GM10266 (cell line): ENCODE measurements at regions not wholly inside any gene's neighbourhood (a gene's known extent, or its start where the extent isn't known, plus 50 kb on each side); places are given as distances from the start of the nearest gene placed in this dataset.

ENCODE experiments used
- DNase-seq: peaks from one replicate; pipeline ENCODE4 v3.0.0; 2012; ENCODE audit errors: extremely low spot score
- TF ChIP-seq, protein P1 (sequence below): IDR thresholded peaks from 2 replicates; pipeline ENCODE4 v1.5.1; 2012; ENCODE audit warnings: mild to moderate bottlenecking, low read depth; ENCODE audit not compliant: control insufficient read depth, insufficient read depth; ENCODE audit errors: missing control alignments

DNA sequence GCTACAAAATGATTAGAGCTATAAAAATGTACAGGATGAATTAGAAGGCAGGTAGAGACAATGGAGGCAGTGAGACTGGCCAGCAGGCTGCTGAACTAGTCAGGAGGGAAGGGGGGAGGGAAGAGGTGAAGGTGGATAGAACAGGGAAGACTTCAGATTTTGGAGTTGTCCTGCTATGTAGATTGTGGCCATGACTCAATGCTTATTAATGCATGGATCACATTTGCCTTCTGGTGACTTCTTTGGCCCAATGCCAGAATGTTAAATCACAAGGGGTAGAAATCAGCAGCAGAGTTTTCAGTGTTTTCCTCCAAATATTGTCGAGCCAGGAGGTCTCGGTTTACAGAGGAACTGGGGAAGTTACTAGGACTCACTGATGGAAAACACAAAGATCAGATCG lies 346.6 kb downstream of the AASDHPPT start:
- TF ChIP-seq, protein P1, sequence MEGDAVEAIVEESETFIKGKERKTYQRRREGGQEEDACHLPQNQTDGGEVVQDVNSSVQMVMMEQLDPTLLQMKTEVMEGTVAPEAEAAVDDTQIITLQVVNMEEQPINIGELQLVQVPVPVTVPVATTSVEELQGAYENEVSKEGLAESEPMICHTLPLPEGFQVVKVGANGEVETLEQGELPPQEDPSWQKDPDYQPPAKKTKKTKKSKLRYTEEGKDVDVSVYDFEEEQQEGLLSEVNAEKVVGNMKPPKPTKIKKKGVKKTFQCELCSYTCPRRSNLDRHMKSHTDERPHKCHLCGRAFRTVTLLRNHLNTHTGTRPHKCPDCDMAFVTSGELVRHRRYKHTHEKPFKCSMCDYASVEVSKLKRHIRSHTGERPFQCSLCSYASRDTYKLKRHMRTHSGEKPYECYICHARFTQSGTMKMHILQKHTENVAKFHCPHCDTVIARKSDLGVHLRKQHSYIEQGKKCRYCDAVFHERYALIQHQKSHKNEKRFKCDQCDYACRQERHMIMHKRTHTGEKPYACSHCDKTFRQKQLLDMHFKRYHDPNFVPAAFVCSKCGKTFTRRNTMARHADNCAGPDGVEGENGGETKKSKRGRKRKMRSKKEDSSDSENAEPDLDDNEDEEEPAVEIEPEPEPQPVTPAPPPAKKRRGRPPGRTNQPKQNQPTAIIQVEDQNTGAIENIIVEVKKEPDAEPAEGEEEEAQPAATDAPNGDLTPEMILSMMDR, result no peak

DNA sequence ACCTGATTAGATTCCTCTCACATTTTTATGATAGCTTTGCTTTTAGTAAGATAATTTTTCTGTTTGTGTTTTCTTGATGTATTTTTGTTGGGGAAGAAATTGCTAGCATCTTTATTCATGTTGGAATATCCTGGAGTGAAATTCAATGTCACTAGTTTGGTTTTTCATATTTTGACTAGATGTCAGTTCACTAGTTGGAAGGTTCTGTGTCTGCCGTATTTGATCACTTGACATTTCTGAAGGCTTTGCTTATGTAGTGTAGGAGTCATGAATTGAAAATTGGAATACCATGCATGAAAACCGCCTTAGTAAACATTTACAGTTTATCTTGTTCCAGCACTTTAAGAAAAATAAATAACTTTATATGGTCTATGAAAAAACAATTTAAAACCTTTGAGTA lies 348.4 kb downstream of the AASDHPPT start:
- no peak for DNase-seq
- TF ChIP-seq, protein P1, result no peak

More for the DNA sequence above, 346.6 kb downstream of the AASDHPPT start:
- DNase-seq, result no peak

DNA sequence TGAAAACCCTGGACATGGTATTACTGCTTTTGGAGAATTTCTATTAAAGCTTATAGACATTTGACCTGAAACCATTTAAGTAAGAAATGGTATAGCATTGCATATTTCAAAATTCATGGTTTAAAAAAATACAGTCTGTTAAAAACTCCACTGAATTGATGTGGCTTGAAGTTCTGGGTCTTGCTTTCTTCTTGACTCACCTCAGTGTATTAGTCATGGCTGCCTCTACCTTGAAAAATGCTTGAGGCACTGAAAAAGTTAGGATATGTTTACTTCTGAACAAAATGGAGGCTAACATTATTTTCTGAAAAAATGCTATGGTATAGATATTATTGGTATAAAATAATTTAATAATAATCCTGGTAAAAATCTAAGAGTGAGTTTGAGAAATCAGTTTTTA lies 349.2 kb downstream of the AASDHPPT start:
- TF ChIP-seq, protein P1, result no peak
- DNase-seq, result no peak

DNA sequence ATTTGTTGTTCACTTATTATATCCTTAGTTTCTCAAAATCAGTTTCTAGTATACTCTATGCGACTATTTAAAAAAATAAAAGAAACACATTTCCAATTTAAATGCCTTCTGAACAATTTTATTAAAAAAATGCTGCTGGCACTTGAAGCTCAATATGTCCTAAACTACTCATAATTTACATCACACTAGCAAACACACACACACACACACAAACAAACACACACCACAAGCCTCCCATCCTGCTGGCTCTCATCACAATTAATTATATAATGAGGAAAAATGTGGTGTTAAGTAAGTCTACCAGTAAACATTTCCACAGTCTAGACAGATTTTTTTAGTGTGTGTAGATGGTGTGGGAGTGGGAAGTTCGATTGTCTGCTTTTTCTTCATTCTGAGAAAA lies 350.3 kb downstream of the AASDHPPT start:
- DNase-seq, result no peak
- TF ChIP-seq, protein P1, result no peak

DNA sequence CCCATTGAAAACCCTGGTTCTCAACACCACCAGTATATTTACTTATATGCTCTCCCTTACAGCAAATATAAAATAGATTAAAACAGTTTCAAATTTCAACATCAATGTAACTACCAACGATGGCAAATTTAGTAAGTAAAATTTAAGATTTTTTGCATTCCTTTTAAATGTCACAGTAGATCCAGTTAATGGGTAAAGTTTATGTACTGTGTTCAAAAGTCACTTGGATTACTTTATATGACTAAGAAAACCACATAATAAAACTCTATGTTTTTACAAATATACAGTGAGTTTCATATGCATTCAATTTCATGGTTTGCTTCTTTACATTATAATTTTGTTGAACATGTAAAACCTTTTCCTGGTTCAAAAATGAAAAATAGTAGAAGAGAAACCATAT lies 364.6 kb downstream of the AASDHPPT start:
- TF ChIP-seq, protein P1, result no peak
- DNase-seq, result no peak

DNA sequence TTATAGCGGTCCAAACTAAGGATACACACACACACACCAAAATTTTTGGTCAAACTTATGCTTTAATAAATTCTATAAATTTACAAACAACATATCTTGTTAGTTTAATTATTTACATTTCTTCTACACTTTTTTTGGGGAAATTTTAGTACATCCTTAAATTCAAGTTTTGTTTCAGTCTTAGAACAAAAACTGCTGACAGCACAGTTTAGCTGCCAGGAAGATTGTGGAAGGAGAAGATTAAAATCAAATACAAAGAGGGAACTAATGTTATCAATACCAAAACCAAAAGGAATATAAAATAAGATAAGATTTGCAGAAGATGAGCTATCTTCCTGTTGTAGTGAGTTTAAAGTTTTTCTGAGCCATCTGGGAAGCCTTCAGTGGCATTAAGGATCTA lies 368.8 kb downstream of the AASDHPPT start:
- no peak for DNase-seq
- TF ChIP-seq, protein P1, result no peak

DNA sequence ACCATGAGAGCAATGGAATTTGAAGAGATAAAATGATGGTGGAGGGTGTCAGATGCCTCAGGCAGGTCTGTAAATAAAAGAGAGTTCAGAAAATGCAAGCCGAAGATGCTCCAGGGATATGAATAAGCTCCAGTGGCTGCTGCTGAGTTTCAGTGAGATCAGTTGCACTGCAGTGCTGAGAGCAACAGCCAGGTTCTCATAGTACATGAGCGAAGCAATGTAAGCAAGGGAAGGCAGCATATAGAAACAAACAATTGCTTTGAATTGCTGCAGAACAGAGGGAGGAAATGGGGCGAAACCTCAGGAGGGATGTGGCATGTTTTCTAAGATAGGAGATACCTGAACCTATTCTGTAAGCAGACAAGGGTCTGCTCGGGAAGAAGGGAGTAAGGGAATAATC lies 369.5 kb downstream of the AASDHPPT start:
- no peak for DNase-seq
- TF ChIP-seq, protein P1, result no peak
